HL-60 (cell line): ENCODE measurements at regions not wholly inside any gene's neighbourhood (a gene's known extent, or its start where the extent isn't known, plus 50 kb on each side); places are given as distances from the start of the nearest gene placed in this dataset.

Experiments used
- DNase-seq, 2 experiments: peaks; one replicate each; pipeline ENCODE4 v3.0.0-alpha.2; 2010 to 2020; ENCODE audit warnings: low read depth in 1 of 2, low spot score in 1 of 2
- H3K27ac ChIP-seq: fragments of 250-450 bp; sonication (Bioruptor Pico); replicated peaks from 2 replicates; pipeline ENCODE4 v1.5.1; 2020; ENCODE audit warnings: mild to moderate bottlenecking, moderate library complexity
- H3K27me3 ChIP-seq: fragments of 250-450 bp; sonication (Bioruptor Pico); 2 replicates; pipeline ENCODE4 v1.5.1; 2021; ENCODE audit warnings: mild to moderate bottlenecking, moderate library complexity; ENCODE audit not compliant: insufficient read depth, poor library complexity, severe bottlenecking
- H3K4me3 ChIP-seq: replicated peaks from 2 replicates; pipeline ENCODE4 v1.5.1; 2011; ENCODE audit warnings: mild to moderate bottlenecking, control low read depth, low read length; ENCODE audit not compliant: insufficient read depth
- GABPA ChIP-seq: IDR thresholded peaks from 2 replicates; pipeline ENCODE4 v1.6.1; 2012; ENCODE audit warnings: low read depth
- POLR2AphosphoS5 ChIP-seq: IDR thresholded peaks from 2 replicates; pipeline ENCODE4 v1.6.1; 2012; ENCODE audit warnings: low read depth
- SPI1 ChIP-seq: IDR thresholded peaks from 2 replicates; pipeline ENCODE4 v1.6.1; 2012; ENCODE audit warnings: low read depth, mild to moderate bottlenecking, borderline replicate concordance
- TF ChIP-seq, protein P1 (sequence below): IDR thresholded peaks from one replicate; pipeline ENCODE4 v1.5.1; 2011; ENCODE audit warnings: low read length, control low read depth, inconsistent platforms; ENCODE audit not compliant: insufficient read depth
- TF ChIP-seq, protein P2 (sequence below): IDR thresholded peaks from 2 replicates; pipeline ENCODE4 v1.6.1; 2012; ENCODE audit warnings: low read depth; ENCODE audit not compliant: insufficient replicate concordance

DNA sequence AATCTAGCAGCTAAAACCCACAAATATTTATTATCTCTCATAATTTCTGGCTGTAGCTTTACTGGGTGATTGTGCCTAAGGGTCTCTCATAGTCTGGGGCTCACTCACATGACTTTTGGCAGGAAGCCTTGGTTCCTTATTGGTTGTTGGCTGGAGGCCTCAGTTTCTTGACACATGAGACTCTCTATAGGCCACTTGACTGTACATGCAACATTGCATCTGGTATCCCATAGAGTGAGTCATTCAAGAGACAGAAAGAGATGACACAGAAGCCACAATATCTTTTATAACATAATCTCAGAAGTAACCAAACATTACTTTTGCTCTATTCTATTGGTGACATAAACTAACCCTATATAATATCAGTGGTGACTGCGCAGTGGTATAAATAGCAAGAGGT, 128.5 kb upstream of the HNRNPU start:
- no peak for TF ChIP-seq POLR2AphosphoS5
- TF ChIP-seq, protein P1, sequence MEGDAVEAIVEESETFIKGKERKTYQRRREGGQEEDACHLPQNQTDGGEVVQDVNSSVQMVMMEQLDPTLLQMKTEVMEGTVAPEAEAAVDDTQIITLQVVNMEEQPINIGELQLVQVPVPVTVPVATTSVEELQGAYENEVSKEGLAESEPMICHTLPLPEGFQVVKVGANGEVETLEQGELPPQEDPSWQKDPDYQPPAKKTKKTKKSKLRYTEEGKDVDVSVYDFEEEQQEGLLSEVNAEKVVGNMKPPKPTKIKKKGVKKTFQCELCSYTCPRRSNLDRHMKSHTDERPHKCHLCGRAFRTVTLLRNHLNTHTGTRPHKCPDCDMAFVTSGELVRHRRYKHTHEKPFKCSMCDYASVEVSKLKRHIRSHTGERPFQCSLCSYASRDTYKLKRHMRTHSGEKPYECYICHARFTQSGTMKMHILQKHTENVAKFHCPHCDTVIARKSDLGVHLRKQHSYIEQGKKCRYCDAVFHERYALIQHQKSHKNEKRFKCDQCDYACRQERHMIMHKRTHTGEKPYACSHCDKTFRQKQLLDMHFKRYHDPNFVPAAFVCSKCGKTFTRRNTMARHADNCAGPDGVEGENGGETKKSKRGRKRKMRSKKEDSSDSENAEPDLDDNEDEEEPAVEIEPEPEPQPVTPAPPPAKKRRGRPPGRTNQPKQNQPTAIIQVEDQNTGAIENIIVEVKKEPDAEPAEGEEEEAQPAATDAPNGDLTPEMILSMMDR: no peak
- no peak for TF ChIP-seq GABPA
- TF ChIP-seq SPI1: no peak
- TF ChIP-seq, protein P2, sequence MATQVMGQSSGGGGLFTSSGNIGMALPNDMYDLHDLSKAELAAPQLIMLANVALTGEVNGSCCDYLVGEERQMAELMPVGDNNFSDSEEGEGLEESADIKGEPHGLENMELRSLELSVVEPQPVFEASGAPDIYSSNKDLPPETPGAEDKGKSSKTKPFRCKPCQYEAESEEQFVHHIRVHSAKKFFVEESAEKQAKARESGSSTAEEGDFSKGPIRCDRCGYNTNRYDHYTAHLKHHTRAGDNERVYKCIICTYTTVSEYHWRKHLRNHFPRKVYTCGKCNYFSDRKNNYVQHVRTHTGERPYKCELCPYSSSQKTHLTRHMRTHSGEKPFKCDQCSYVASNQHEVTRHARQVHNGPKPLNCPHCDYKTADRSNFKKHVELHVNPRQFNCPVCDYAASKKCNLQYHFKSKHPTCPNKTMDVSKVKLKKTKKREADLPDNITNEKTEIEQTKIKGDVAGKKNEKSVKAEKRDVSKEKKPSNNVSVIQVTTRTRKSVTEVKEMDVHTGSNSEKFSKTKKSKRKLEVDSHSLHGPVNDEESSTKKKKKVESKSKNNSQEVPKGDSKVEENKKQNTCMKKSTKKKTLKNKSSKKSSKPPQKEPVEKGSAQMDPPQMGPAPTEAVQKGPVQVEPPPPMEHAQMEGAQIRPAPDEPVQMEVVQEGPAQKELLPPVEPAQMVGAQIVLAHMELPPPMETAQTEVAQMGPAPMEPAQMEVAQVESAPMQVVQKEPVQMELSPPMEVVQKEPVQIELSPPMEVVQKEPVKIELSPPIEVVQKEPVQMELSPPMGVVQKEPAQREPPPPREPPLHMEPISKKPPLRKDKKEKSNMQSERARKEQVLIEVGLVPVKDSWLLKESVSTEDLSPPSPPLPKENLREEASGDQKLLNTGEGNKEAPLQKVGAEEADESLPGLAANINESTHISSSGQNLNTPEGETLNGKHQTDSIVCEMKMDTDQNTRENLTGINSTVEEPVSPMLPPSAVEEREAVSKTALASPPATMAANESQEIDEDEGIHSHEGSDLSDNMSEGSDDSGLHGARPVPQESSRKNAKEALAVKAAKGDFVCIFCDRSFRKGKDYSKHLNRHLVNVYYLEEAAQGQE: no peak

DNA sequence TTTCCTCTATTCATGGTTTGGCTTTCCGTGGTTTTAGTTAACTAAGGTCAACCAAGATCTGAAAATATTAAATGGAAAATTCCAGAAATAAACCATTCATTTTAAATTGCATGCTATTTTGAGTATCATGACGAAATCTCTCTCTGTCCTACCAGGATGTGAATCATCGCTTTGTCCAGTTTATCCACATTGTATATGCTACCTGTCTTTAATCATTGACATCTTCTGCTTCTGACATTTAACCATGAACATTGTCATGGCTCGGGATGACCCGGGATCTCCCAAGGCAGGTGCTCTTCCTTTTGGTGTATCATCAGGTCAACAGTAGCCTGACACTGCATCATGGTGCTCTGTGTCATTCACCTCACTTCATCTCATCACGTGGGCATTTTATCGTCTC, 125.5 kb upstream of the HNRNPU start:
- H3K27ac ChIP-seq: no peak overlapping the region
- DNase-seq: no peak
- TF ChIP-seq GABPA (no peak), SPI1 (no peak), POLR2AphosphoS5 (no peak)
- TF ChIP-seq, protein P2: no peak
- TF ChIP-seq, protein P1: no peak
- no peaks in the 10 kb centered on the region for H3K27me3 ChIP-seq
- H3K4me3 ChIP-seq: no peak overlapping the region

More for the DNA sequence above, 128.5 kb upstream of the HNRNPU start:
- DNase-seq: no peak
- H3K27me3 ChIP-seq: no peaks in the 10 kb centered on the region
- H3K27ac ChIP-seq: no peak overlapping the region
- H3K4me3 ChIP-seq: no peak overlapping the region

DNA sequence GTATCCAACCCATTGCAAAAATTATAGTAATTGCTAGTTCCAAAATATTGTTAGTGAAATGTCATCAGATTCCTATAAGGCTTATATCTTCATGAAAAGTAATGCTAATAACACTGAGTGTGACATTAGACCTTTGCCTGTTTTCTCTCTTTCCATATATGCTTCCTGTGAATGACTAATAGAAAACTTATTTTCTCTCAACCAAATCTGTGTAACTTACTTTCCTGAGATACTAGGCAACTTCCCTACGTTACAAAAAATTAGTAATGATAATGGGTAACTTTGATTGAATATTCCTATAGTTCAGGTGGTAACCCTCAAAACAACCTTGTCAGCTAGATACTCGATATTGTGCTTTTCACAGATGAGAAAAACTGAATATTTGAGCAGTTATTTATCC, 124.2 kb upstream of the HNRNPU start:
- TF ChIP-seq, protein P1: no peak
- TF ChIP-seq, protein P2: no peak
- TF ChIP-seq SPI1: no peak
- no peaks in the 10 kb centered on the region for H3K27me3 ChIP-seq
- no peak overlapping the region for H3K27ac ChIP-seq
- DNase-seq: no peak
- no peak overlapping the region for H3K4me3 ChIP-seq
